H9 (cell line): ENCODE measurements at regions not wholly inside any gene's neighbourhood (a gene's known extent, or its start where the extent isn't known, plus 50 kb on each side); places are given as distances from the start of the nearest gene placed in this dataset.

ENCODE experiments used
- DNase-seq: peaks from one replicate; pipeline ENCODE4 v3.0.0-alpha.2; 2017
- H2AFZ ChIP-seq: one replicate; pipeline ENCODE4 v1.6.1; 2013; ENCODE audit warnings: mild to moderate bottlenecking, low read length, control low read depth, moderate library complexity
- H2AK5ac ChIP-seq: 2 replicates; pipeline ENCODE4 v1.6.1; 2013; ENCODE audit warnings: low read length, control low read depth, mixed read lengths; ENCODE audit not compliant: insufficient read length
- H2BK120ac ChIP-seq: one replicate; pipeline ENCODE4 v1.6.1; 2013; ENCODE audit warnings: low read depth, mild to moderate bottlenecking, low read length, control low read depth, inconsistent platforms; ENCODE audit not compliant: poor library complexity, severe bottlenecking
- H2BK12ac ChIP-seq: 2 replicates; pipeline ENCODE4 v1.6.1; 2013; ENCODE audit warnings: low read length, control low read depth, mixed read lengths, low read depth; ENCODE audit not compliant: insufficient read length
- H2BK15ac ChIP-seq: 2 replicates; pipeline ENCODE4 v1.6.1; 2013; ENCODE audit warnings: low read depth, low read length, control low read depth
- H2BK20ac ChIP-seq: one replicate; pipeline ENCODE4 v1.6.1; 2013; ENCODE audit warnings: low read depth, mild to moderate bottlenecking, low read length, control low read depth, inconsistent platforms; ENCODE audit not compliant: poor library complexity, severe bottlenecking
- H2BK5ac ChIP-seq: 2 replicates; pipeline ENCODE4 v1.6.1; 2013; ENCODE audit warnings: low read length, control low read depth, mixed read lengths; ENCODE audit not compliant: insufficient read length
- H3K14ac ChIP-seq: 2 replicates; pipeline ENCODE4 v1.6.1; 2013; ENCODE audit warnings: low read length, control low read depth; ENCODE audit not compliant: insufficient read depth
- H3K18ac ChIP-seq: 2 replicates; pipeline ENCODE4 v1.6.1; 2013; ENCODE audit warnings: low read depth, mild to moderate bottlenecking, mixed read lengths, low read length, control low read depth; ENCODE audit not compliant: insufficient read length
- H3K23ac ChIP-seq: 2 replicates; pipeline ENCODE4 v1.6.1; 2013; ENCODE audit warnings: low read length, control low read depth, mixed read lengths, low read depth; ENCODE audit not compliant: insufficient read length
- H3K23me2 ChIP-seq: 2 replicates; pipeline ENCODE4 v1.6.1; 2013; ENCODE audit warnings: low read depth, mild to moderate bottlenecking, mixed read lengths, low read length, control low read depth; ENCODE audit not compliant: insufficient read length, poor library complexity, severe bottlenecking
- H3K27ac ChIP-seq: 2 replicates; pipeline ENCODE4 v1.5.1; 2013; ENCODE audit warnings: low read length, control low read depth, mixed read lengths, low read depth; ENCODE audit not compliant: insufficient read length
- H3K27me3 ChIP-seq: 2 replicates; pipeline ENCODE4 v1.6.1; 2013; ENCODE audit warnings: low read length, control low read depth, inconsistent platforms; ENCODE audit not compliant: insufficient read depth
- H3K4ac ChIP-seq: 2 replicates; pipeline ENCODE4 v1.6.1; 2013; ENCODE audit warnings: low read depth, mild to moderate bottlenecking, control low read depth, inconsistent platforms, low read length, moderate library complexity
- H3K4me1 ChIP-seq: 2 replicates; pipeline ENCODE4 v1.6.1; 2013; ENCODE audit warnings: low read length, control low read depth, inconsistent platforms; ENCODE audit not compliant: insufficient read depth
- H3K4me2 ChIP-seq: 2 replicates; pipeline ENCODE4 v1.6.1; 2013; ENCODE audit warnings: low read length, control low read depth, mixed read lengths; ENCODE audit not compliant: insufficient read length, insufficient read depth
- H3K56ac ChIP-seq: 2 replicates; pipeline ENCODE4 v1.6.1; 2013; ENCODE audit warnings: low read depth, mild to moderate bottlenecking, mixed read lengths, low read length, control low read depth; ENCODE audit not compliant: insufficient read length
- H3K79me1 ChIP-seq: 2 replicates; pipeline ENCODE4 v1.6.1; 2013; ENCODE audit warnings: low read depth, mild to moderate bottlenecking, moderate library complexity, low read length, control low read depth, inconsistent platforms; ENCODE audit not compliant: insufficient read depth, poor library complexity, severe bottlenecking
- H3K79me2 ChIP-seq: 2 replicates; pipeline ENCODE4 v1.6.1; 2013; ENCODE audit warnings: low read length, control low read depth, inconsistent platforms; ENCODE audit not compliant: insufficient read depth
- H3K9ac ChIP-seq: 2 replicates; pipeline ENCODE4 v1.6.1; 2013; ENCODE audit warnings: low read length, control low read depth, mixed read lengths; ENCODE audit not compliant: insufficient read length; ENCODE audit errors: extremely low read depth
- H3K9me3 ChIP-seq: one replicate; pipeline ENCODE4 v1.6.1; 2013; ENCODE audit warnings: low read depth, low read length, inconsistent platforms; ENCODE audit not compliant: control insufficient read depth
- H3T11ph ChIP-seq: one replicate; pipeline ENCODE4 v1.6.1; 2013; ENCODE audit warnings: mild to moderate bottlenecking, low read length, control low read depth, inconsistent platforms
- H4K20me1 ChIP-seq: one replicate; pipeline ENCODE4 v1.6.1; 2013; ENCODE audit not compliant: control insufficient read depth, insufficient read length, insufficient read depth
- H4K5ac ChIP-seq: 2 replicates; pipeline ENCODE4 v1.6.1; 2013; ENCODE audit warnings: low read depth, mild to moderate bottlenecking, mixed read lengths, low read length, control low read depth; ENCODE audit not compliant: insufficient read length
- H4K8ac ChIP-seq: replicated peaks from 2 replicates; pipeline ENCODE4 v1.6.1; 2013; ENCODE audit warnings: low read length, control low read depth, mixed read lengths, low read depth; ENCODE audit not compliant: insufficient read length
- H4K91ac ChIP-seq: 2 replicates; pipeline ENCODE4 v1.6.1; 2013; ENCODE audit warnings: low read depth, mild to moderate bottlenecking, moderate library complexity, mixed read lengths, low read length, control low read depth; ENCODE audit not compliant: insufficient read length
- H3K27ac Mint-ChIP-seq, 3 experiments: 2 replicates in 2 of 3; 3 replicates in 1 of 3; pipeline ENCODE4 v1.8.0; 2020 to 2021; ENCODE audit warnings: mixed read lengths in 3 of 3, mild to moderate bottlenecking in 1 of 3, moderate library complexity in 1 of 3
- H3K27me3 Mint-ChIP-seq: 2 replicates; pipeline ENCODE4 v1.8.0; 2021; ENCODE audit warnings: low read depth, mild to moderate bottlenecking, moderate library complexity, mixed read lengths
- H3K36me3 Mint-ChIP-seq, 3 experiments: 2 replicates in 2 of 3; 3 replicates in 1 of 3; pipeline ENCODE4 v1.8.0; 2020 to 2021; ENCODE audit warnings: low read depth in 3 of 3, mixed read lengths in 3 of 3; ENCODE audit not compliant: insufficient read depth in 1 of 3
- H3K4me1 Mint-ChIP-seq, 2 experiments: 2 replicates each; pipeline ENCODE4 v1.8.0; 2020; ENCODE audit warnings: mixed read lengths in 2 of 2
- H3K4me3 Mint-ChIP-seq, 2 experiments: 2 replicates in 1 of 2; 3 replicates in 1 of 2; pipeline ENCODE4 v1.8.0; 2020 to 2021; ENCODE audit warnings: mild to moderate bottlenecking in 2 of 2, mixed read lengths in 2 of 2, moderate library complexity in 1 of 2
- H3K9me3 Mint-ChIP-seq, 2 experiments: 2 replicates in 1 of 2; 3 replicates in 1 of 2; pipeline ENCODE4 v1.8.0; 2020; ENCODE audit warnings: mild to moderate bottlenecking in 2 of 2, mixed read lengths in 2 of 2, moderate library complexity in 1 of 2
- CTCF ChIP-seq: fragments of 200-600 bp; sonication (generic); conservative IDR thresholded peaks from 3 replicates; pipeline ENCODE4 v1.8.0; 2021; ENCODE audit warnings: antibody characterized with exemption, mild to moderate bottlenecking
- WGBS: extraction: QIAGEN DNeasy Blood & Tissue Kit; methylation state at CpG from one replicate; pipeline ENCODE4 v1.1.7; 2013; ENCODE audit warnings: missing lambda C conversion rate, low lambda C conversion rate, mixed read lengths; ENCODE audit not compliant: insufficient read length; ENCODE audit errors: extremely low coverage; 5-methylcytosine and 5-hydroxymethylcytosine counted together

- H3K27me3 Mint-ChIP-seq, result no peaks in the 10 kb centered on the region; the same call in 1 of the 2 replicates
- Histone ChIP-seq H2AFZ (no peak overlapping the region), H3K4ac (no peak overlapping the region), H3K9ac (no peak overlapping the region), H3K79me2 (no peaks in the 10 kb centered on the region), H3K79me1 (no peaks in the 10 kb centered on the region), H3K27ac (no peak overlapping the region), H3K14ac (no peak overlapping the region), H3K23me2 (no peaks in the 10 kb centered on the region), H4K8ac (no peak overlapping the region), H2BK15ac (no peak overlapping the region), H3K27me3 (no peaks in the 10 kb centered on the region), H2BK120ac (no peak overlapping the region), H2BK12ac (no peak overlapping the region), H4K20me1 (no peaks in the 10 kb centered on the region), H3K9me3 (no peaks in the 10 kb centered on the region), H3K23ac (no peak overlapping the region), H3K56ac (no peak overlapping the region), H2BK20ac (no peak overlapping the region), H3K18ac (no peak overlapping the region), H3T11ph (no peak overlapping the region), H4K91ac (no peak overlapping the region), H4K5ac (no peak overlapping the region), H2AK5ac (no peak overlapping the region), H3K4me2 (no peak overlapping the region), H2BK5ac (no peak overlapping the region), H3K4me1 (no peaks in the 10 kb centered on the region; the same call in 1 of the 2 replicates)
- TF ChIP-seq CTCF, result no peak
- no peak overlapping the region for H3K4me3 Mint-ChIP-seq
- H3K36me3 Mint-ChIP-seq, result no peaks in the 10 kb centered on the region
- no peaks in the 10 kb centered on the region for H3K9me3 Mint-ChIP-seq
- no peak for DNase-seq
- WGBS, result no CpG with 5 or more reads among the region's 5 CpGs
- no peak overlapping the region for H3K27ac Mint-ChIP-seq
- H3K4me1 Mint-ChIP-seq, result peaks cover 6 to 8% of the 10 kb centered on the region in 2 experiments; a peak in 3 of 4 replicates
Observed at GRCh38 chr5:175015028-175015685, 290.8 kb downstream of the MSX2 start.
